GM23248 (cell line): ENCODE measurements at regions not wholly inside any gene's neighbourhood (a gene's known extent, or its start where the extent isn't known, plus 50 kb on each side); places are given as distances from the start of the nearest gene placed in this dataset.

Source experiments
- EZH2 ChIP-seq: fragments of 200-600 bp; sonication (generic); IDR thresholded peaks from 2 replicates; pipeline ENCODE4 v1.6.1; 2018; ENCODE audit warnings: antibody characterized with exemption, mild to moderate bottlenecking; ENCODE audit not compliant: insufficient read depth, poor library complexity, severe bottlenecking
- EZH2phosphoT487 ChIP-seq: fragments of 200-600 bp; sonication (generic); IDR thresholded peaks from 2 replicates; pipeline ENCODE4 v1.6.1; 2018; ENCODE audit warnings: antibody characterized with exemption, moderate library complexity, mild to moderate bottlenecking, low read depth; ENCODE audit not compliant: insufficient read depth

GRCh38 chr14:99326041-99326710 is 54.2 kb upstream of the BCL11B start:
- no peak for TF ChIP-seq EZH2
- TF ChIP-seq EZH2phosphoT487: no peak
